ENCODE measurements at regions not wholly inside any gene's neighbourhood (a gene's known extent, or its start where the extent isn't known, plus 50 kb on each side); places are given as distances from the start of the nearest gene placed in this dataset.

DNA sequence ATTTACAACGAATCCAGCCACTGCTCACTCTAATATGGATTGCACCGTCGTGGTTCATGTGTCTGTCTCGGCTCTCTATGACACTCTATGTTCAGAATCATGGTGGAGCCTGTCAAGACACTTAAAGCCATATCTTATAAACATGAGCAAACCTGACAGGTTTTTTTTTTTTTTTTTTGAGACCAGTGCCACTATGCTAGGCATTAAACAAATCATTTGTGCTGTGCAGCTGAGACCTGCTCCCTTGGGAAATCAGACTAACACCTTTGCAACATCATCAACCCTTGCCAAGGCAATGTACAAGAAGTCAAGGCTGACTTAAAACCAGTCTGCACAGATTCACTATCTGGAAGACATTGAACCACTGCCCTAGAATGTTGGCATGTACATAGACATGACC, 181.2 kb upstream of the ANK3 start:
- peaks cover 4% of the 10 kb centered on the region for H3F3A ChIP-seq (ENCODE audit: low read length, unreplicated experiment)
- no peak overlapping the region for H3K27ac ChIP-seq (ENCODE audit: low read length)
- TF ChIP-seq, protein P1, sequence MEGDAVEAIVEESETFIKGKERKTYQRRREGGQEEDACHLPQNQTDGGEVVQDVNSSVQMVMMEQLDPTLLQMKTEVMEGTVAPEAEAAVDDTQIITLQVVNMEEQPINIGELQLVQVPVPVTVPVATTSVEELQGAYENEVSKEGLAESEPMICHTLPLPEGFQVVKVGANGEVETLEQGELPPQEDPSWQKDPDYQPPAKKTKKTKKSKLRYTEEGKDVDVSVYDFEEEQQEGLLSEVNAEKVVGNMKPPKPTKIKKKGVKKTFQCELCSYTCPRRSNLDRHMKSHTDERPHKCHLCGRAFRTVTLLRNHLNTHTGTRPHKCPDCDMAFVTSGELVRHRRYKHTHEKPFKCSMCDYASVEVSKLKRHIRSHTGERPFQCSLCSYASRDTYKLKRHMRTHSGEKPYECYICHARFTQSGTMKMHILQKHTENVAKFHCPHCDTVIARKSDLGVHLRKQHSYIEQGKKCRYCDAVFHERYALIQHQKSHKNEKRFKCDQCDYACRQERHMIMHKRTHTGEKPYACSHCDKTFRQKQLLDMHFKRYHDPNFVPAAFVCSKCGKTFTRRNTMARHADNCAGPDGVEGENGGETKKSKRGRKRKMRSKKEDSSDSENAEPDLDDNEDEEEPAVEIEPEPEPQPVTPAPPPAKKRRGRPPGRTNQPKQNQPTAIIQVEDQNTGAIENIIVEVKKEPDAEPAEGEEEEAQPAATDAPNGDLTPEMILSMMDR (conservative IDR thresholded peaks at IDR 0.05; ENCODE audit: low read depth, low read length): no peak
- TF ChIP-seq EZH2 (IDR thresholded peaks at IDR 0.05; ENCODE audit: low read length, unreplicated experiment) (no peak), EZH2phosphoT487 (IDR thresholded peaks at IDR 0.05; ENCODE audit: borderline replicate concordance, low read length) (no peak)
- ChIA-PET POLR2A (ENCODE audit: unreplicated experiment) (no interaction called here), CTCF (interaction anchor here (0.7 kb wide), 1 partner anchor 92 kb away, joined by 5 read pairs; no protein-coding TSS in a partner anchor)
- peak overlapping the region; percentile 84 for H3K4me2 ChIP-seq (ENCODE audit: low read length)
- no peaks in the 10 kb centered on the region for H3K9me2 ChIP-seq (replicated peaks; ENCODE audit: low read length)
- peak overlapping the region; percentile 70 for H3K4me3 ChIP-seq (ENCODE audit: low read length)
- intact Hi-C loops (cut with micrococcal nuclease): loop anchor here (5.0 kb wide), 2 partner anchors 74 to 196 kb away; no protein-coding TSS in a partner anchor
- H3K27me3 ChIP-seq (ENCODE audit: low read length): no peaks in the 10 kb centered on the region
- DNase-seq: peak; percentile 32
- no peak overlapping the region for H3K9ac ChIP-seq (ENCODE audit: low read length)
- H3K79me2 ChIP-seq (ENCODE audit: low read length): peaks cover 34% of the 10 kb centered on the region
- no peak overlapping the region for H2AFZ ChIP-seq (ENCODE audit: low read length)
- H3K36me3 ChIP-seq (ENCODE audit: low read depth, low read length): peaks cover 15% of the 10 kb centered on the region; the same call in 1 of the 2 replicates
- peaks cover 13% of the 10 kb centered on the region; the same call in 1 of the 2 replicates for H3K9me3 ChIP-seq (ENCODE audit: low read length)
- ATAC-seq: no peak
- no TSS peak for BruUV-seq (replicated peaks)
- H4K20me1 ChIP-seq (ENCODE audit: low read length): no peaks in the 10 kb centered on the region
- peaks cover 52% of the 10 kb centered on the region for H3K4me1 ChIP-seq (ENCODE audit: insufficient read depth, low read length)

DNA sequence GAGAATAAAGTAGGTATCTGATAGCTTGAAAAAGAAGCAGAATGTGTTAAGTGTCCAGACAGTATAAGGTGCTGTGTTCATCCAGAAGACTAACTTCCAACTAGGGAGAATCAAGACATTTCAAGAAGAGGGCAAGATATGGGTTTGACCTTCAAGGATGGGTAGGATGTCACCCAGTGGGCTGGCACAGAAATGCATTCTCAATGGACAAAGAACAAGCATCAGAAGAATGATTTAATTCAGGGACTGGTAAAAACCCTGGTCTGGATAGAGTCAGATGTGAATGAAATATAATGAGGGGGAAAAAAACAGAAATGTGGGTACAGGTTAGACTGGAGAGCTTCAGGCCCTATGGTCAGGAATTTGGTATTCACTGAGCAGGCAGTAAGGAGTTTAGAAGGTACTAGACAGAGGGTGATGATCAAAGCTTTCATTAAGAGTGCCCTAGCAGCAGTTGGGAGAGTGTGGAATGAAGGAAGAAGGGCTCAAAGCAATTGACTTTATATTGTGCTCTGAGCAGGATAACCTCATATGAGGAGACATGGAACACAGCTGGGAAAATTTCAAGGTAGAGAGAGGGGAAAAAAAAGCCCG, 180.7 kb upstream of the ANK3 start:
- peak overlapping the region; percentile 84 for H3K4me2 ChIP-seq (ENCODE audit: low read length)
- H3K9me2 ChIP-seq (replicated peaks; ENCODE audit: low read length): no peaks in the 10 kb centered on the region
- H3F3A ChIP-seq (ENCODE audit: low read length, unreplicated experiment): peaks cover 4% of the 10 kb centered on the region
- no peaks in the 10 kb centered on the region for H4K20me1 ChIP-seq (ENCODE audit: low read length)
- H3K4me3 ChIP-seq (ENCODE audit: low read length): peak overlapping the region; percentile 70; the same call in 1 of the 2 replicates
- DNase-seq (no peak), ATAC-seq (no peak)
- H3K9ac ChIP-seq (ENCODE audit: low read length): no peak overlapping the region
- peaks cover 15% of the 10 kb centered on the region; the same call in 1 of the 2 replicates for H3K36me3 ChIP-seq (ENCODE audit: low read depth, low read length)
- intact Hi-C loops (cut with micrococcal nuclease): loop anchor here (5.0 kb wide), 2 partner anchors 73 to 197 kb away; no protein-coding TSS in a partner anchor
- H3K79me2 ChIP-seq (ENCODE audit: low read length): peaks cover 34% of the 10 kb centered on the region
- no peak overlapping the region for H3K27ac ChIP-seq (ENCODE audit: low read length)
- ChIA-PET POLR2A (ENCODE audit: unreplicated experiment) (interaction anchor here (0.8 kb wide), 1 partner anchor 1203 kb away, joined by 3 read pairs; no protein-coding TSS in a partner anchor), CTCF (interaction anchor here (0.7 kb wide), 1 partner anchor 92 kb away, joined by 5 read pairs; no protein-coding TSS in a partner anchor)
- H2AFZ ChIP-seq (ENCODE audit: low read length): no peak overlapping the region
- no peaks in the 10 kb centered on the region for H3K27me3 ChIP-seq (ENCODE audit: low read length)
- peaks cover 13% of the 10 kb centered on the region; the same call in 1 of the 2 replicates for H3K9me3 ChIP-seq (ENCODE audit: low read length)
- no TSS peak for BruUV-seq (replicated peaks)
- TF ChIP-seq EZH2 (IDR thresholded peaks at IDR 0.05; ENCODE audit: low read length, unreplicated experiment): no peak
- TF ChIP-seq, protein P1 (conservative IDR thresholded peaks at IDR 0.05; ENCODE audit: low read depth, low read length): peak; percentile 25; the same call in 1 of the 2 replicates
- peaks cover 47% of the 10 kb centered on the region for H3K4me1 ChIP-seq (ENCODE audit: insufficient read depth, low read length)

DNA sequence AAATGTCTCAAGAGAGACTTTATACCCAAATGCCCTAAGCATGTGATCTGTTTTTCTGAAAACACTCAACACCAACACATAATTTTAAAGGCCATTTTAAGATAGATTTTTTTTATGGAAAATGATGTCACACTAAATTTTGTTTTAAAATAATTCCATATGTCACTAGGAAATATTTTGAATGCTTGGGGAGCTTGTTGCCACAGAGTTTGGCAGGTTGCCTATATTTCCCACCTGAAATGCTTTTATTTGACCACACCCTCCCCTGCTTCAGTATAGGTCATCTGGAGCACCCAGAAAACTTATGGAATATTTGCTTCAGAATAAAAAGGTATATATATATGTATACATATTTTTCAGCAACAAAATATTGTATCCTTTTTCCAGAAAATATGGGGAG, 180.0 kb upstream of the ANK3 start:
- Histone ChIP-seq H3K27me3 (ENCODE audit: low read length) (no peaks in the 10 kb centered on the region), H3F3A (ENCODE audit: low read length, unreplicated experiment) (peaks cover 2% of the 10 kb centered on the region), H2AFZ (ENCODE audit: low read length) (no peak overlapping the region), H3K36me3 (ENCODE audit: low read depth, low read length) (peaks cover 15% of the 10 kb centered on the region; the same call in 1 of the 2 replicates), H3K9me2 (replicated peaks; ENCODE audit: low read length) (no peaks in the 10 kb centered on the region), H3K9me3 (ENCODE audit: low read length) (peaks cover 13% of the 10 kb centered on the region; the same call in 1 of the 2 replicates), H3K4me3 (ENCODE audit: low read length) (no peak overlapping the region), H3K4me1 (ENCODE audit: insufficient read depth, low read length) (peaks cover 42% of the 10 kb centered on the region), H3K79me2 (ENCODE audit: low read length) (peaks cover 34% of the 10 kb centered on the region), H3K27ac (ENCODE audit: low read length) (no peak overlapping the region), H4K20me1 (ENCODE audit: low read length) (no peaks in the 10 kb centered on the region), H3K9ac (ENCODE audit: low read length) (no peak overlapping the region), H3K4me2 (ENCODE audit: low read length) (no peak overlapping the region)
- POLR2A ChIA-PET (ENCODE audit: unreplicated experiment): interaction anchor here (0.8 kb wide), 1 partner anchor 1203 kb away, joined by 3 read pairs; no protein-coding TSS in a partner anchor
- ATAC-seq (no peak), DNase-seq (no peak)
- BruUV-seq (replicated peaks): no TSS peak
- intact Hi-C loops (cut with micrococcal nuclease): loop anchor here (5.0 kb wide), 2 partner anchors 72 to 198 kb away; no protein-coding TSS in a partner anchor
- CTCF ChIA-PET: no interaction called here
- TF ChIP-seq, protein P1 (conservative IDR thresholded peaks at IDR 0.05; ENCODE audit: low read depth, low read length): no peak
- no peak for TF ChIP-seq EZH2phosphoT487 (IDR thresholded peaks at IDR 0.05; ENCODE audit: borderline replicate concordance, low read length)
- TF ChIP-seq EZH2 (IDR thresholded peaks at IDR 0.05; ENCODE audit: low read length, unreplicated experiment): no peak

All from PC-3 (cell line).